ENCODE measurements at regions not wholly inside any gene's neighbourhood (a gene's known extent, or its start where the extent isn't known, plus 50 kb on each side); places are given as distances from the start of the nearest gene placed in this dataset.

DNA sequence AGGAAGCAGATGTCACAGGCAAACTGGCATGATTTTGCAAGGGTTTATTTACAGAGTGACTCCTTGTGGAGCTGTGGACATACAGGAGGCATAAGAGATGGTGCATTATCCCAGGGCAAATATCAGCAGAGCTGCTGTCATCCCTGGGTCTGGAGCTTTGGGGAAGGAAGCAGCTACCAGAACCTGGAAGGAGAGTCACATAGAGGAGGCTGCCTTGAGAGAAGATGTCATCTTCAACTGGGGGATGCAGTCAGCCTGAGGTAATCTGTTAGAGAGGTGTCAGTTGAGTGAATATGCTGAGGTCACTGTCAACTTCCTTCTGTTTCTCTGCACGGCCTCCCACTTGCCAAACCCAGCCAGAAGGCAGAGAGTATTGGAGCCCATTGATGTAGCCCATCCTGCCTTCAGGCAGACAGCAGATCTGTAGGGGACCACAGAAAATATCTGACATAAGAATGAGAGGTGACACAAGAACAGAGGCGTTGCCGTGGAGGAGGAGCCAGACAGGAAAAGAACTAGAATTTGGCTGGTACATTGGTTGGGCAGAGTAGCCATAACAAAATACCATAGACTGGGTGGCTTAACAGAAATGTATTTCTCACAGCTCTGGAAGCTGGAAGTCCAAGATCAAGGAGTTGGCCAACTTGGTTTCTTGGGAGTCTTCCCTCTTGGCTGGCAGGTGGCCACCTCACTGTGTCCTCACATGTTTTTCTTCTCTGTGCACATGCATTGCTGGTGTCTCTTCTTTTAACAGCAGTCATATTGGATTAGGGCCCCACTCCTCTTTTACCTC lies 102.8 kb downstream of the SNX18 start (continued):
- TF ChIP-seq, protein P1, sequence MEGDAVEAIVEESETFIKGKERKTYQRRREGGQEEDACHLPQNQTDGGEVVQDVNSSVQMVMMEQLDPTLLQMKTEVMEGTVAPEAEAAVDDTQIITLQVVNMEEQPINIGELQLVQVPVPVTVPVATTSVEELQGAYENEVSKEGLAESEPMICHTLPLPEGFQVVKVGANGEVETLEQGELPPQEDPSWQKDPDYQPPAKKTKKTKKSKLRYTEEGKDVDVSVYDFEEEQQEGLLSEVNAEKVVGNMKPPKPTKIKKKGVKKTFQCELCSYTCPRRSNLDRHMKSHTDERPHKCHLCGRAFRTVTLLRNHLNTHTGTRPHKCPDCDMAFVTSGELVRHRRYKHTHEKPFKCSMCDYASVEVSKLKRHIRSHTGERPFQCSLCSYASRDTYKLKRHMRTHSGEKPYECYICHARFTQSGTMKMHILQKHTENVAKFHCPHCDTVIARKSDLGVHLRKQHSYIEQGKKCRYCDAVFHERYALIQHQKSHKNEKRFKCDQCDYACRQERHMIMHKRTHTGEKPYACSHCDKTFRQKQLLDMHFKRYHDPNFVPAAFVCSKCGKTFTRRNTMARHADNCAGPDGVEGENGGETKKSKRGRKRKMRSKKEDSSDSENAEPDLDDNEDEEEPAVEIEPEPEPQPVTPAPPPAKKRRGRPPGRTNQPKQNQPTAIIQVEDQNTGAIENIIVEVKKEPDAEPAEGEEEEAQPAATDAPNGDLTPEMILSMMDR (IDR thresholded peaks at IDR 0.05 in 2 of 3, conservative IDR thresholded peaks at IDR 0.05 in 1 of 3; ENCODE audit: borderline replicate concordance in 1 of 3, insufficient read depth in 1 of 3, low read depth in 2 of 3, low read length in 2 of 3) = no peak

DNA sequence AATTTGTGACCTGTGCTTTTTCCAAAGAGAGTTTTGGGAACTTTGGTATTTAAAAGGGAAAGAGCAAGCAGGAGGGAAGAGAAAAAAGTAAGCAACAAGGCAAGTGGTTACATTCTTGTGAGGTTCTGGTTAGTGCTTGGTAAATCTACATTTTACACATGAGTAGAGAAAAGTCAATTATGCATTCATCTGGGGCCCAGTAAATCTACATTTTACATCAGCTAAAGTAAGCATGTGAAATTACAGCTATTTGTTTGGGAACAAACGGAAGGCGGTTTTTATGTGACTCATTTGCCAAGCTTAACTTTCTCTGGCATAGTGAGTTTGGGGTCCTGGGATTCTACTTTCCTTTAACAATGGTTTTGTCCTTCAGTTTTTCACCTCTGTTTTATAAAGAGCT lies 102.2 kb downstream of the SNX18 start:
- CTCF ChIA-PET = no interaction called here
- POLR2A ChIA-PET = no interaction called here
- no peak for ATAC-seq
- Histone ChIP-seq H3K9me3 (ENCODE audit: control insufficient read depth in 1 of 2, insufficient read depth in 1 of 2, low read depth in 1 of 2, low read length in 2 of 2) (no peaks in the 10 kb centered on the region), H3K79me2 (ENCODE audit: insufficient read depth, low read length) (no peaks in the 10 kb centered on the region), H3K9me2 (ENCODE audit: insufficient read depth) (no peaks in the 10 kb centered on the region), H3K4me3 (replicated peaks in 1 of 2; ENCODE audit: low read depth in 1 of 2, low read length in 2 of 2) (no peak overlapping the region), H4K20me1 (ENCODE audit: insufficient read depth) (no peaks in the 10 kb centered on the region), H3K27me3 (ENCODE audit: insufficient read depth, low read length) (0 out of 2 replicates have a peak, but pooled peaks cover 11% of the 10 kb centered on the region), H2AFZ (ENCODE audit: low read depth, low read length, poor library complexity, severe bottlenecking) (no peak overlapping the region), H3K9ac (ENCODE audit: low read length) (no peak overlapping the region), H3K27ac (ENCODE audit: low read depth, low read length) (no peak overlapping the region), H3K4me1 (ENCODE audit: control insufficient read depth in 1 of 2, insufficient read depth in 2 of 2, low read length in 2 of 2) (no peaks in the 10 kb centered on the region), H3K4me2 (ENCODE audit: low read length) (no peak overlapping the region), H3K36me3 (ENCODE audit: control insufficient read depth in 1 of 2, insufficient read depth in 2 of 2, low read length in 2 of 2) (no peaks in the 10 kb centered on the region)
- TF ChIP-seq JUND (IDR thresholded peaks at IDR 0.05) (no peak), CBX3 (IDR thresholded peaks at IDR 0.05; ENCODE audit: low read depth) (no peak), SP1 (IDR thresholded peaks at IDR 0.05; ENCODE audit: low read depth) (no peak)
- DNase-seq (ENCODE audit: low read depth, low spot score) = no peak
- intact Hi-C loops (cut with micrococcal nuclease) = no loop called here
- no TSS peak for BruUV-seq (replicated peaks)
- RAD21 ChIA-PET (ENCODE audit: low non-redundant PET in 1 of 2, low total read pairs in 2 of 2, uncharacterized antibody in 2 of 2, unreplicated experiment in 2 of 2) = no interaction called here

All from HCT116 (cell line).